ENCODE measurements at regions not wholly inside any gene's neighbourhood (a gene's known extent, or its start where the extent isn't known, plus 50 kb on each side); places are given as distances from the start of the nearest gene placed in this dataset.

DNA sequence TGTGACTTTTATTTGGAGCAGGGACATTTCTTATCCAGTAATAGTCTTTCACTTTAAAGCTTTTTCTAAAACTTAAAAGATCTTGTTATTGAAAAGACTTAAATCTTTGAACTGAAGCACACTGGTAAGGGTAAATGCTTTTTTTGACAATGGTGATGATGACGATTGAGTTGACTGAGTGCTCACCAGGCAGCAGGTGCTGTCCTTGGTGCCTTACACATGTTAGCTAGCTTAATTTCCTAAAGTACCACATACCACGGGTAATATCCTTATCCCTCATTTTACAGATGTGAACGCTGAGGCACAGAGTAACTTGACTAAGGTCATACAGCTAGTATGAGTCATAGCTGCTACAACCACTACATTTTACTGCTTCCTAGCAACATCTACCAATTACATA is 200.0 kb downstream of the XPNPEP1 start:
- H3K4me2 ChIP-seq: no peak overlapping the region
- no peak overlapping the region for H3K9ac ChIP-seq
- TF ChIP-seq, protein P1, sequence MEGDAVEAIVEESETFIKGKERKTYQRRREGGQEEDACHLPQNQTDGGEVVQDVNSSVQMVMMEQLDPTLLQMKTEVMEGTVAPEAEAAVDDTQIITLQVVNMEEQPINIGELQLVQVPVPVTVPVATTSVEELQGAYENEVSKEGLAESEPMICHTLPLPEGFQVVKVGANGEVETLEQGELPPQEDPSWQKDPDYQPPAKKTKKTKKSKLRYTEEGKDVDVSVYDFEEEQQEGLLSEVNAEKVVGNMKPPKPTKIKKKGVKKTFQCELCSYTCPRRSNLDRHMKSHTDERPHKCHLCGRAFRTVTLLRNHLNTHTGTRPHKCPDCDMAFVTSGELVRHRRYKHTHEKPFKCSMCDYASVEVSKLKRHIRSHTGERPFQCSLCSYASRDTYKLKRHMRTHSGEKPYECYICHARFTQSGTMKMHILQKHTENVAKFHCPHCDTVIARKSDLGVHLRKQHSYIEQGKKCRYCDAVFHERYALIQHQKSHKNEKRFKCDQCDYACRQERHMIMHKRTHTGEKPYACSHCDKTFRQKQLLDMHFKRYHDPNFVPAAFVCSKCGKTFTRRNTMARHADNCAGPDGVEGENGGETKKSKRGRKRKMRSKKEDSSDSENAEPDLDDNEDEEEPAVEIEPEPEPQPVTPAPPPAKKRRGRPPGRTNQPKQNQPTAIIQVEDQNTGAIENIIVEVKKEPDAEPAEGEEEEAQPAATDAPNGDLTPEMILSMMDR (conservative IDR thresholded peaks at IDR 0.05; ENCODE audit: low read depth, low read length): no peak
- H3K4me1 ChIP-seq (ENCODE audit: low read depth, poor library complexity, severe bottlenecking): no peaks in the 10 kb centered on the region
- H3K4me3 ChIP-seq (IDR thresholded peaks at IDR 0.05; ENCODE audit: insufficient read depth, low read depth, low read length): no peak overlapping the region
- no peak overlapping the region for H3K27ac ChIP-seq
- no peaks in the 10 kb centered on the region for H3K79me2 ChIP-seq (ENCODE audit: insufficient read depth, low read depth)
- no peaks in the 10 kb centered on the region for H3K27me3 ChIP-seq (ENCODE audit: insufficient read depth, low read depth)
- H4K20me1 ChIP-seq (ENCODE audit: insufficient read depth): no peaks in the 10 kb centered on the region
- H2AFZ ChIP-seq (ENCODE audit: low read depth): no peak overlapping the region
- no peaks in the 10 kb centered on the region for H3K36me3 ChIP-seq (ENCODE audit: insufficient read depth)

DNA sequence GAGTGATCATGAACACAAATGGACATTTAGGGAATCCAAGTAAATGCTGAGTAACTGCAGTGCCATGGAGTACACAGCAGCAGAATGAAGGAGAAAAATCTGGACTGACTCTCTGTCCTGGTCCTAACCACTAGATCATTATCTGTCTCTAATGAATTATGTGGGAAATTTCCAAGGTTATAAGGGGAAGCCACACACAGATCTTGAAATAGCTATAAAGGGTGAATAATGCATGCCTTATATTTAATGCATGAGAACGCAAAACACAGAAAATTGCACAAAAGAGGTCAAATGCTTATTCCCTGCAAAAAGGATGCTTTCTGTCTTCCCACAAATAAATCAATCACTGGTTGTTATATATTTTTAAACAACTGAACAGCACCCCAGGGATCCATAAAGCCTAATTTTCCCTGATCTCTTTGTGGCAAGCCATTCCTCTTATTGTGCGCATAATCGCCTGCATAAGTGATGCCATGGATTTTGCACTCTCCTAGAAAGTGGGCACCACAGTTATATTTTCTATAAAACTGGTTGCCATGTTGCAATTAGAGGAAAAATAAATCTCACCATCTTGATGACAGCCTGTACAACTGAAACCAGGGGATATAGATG is 201.8 kb downstream of the XPNPEP1 start:
- Histone ChIP-seq H3K27ac (no peak overlapping the region), H3K36me3 (ENCODE audit: insufficient read depth) (no peaks in the 10 kb centered on the region), H3K4me3 (IDR thresholded peaks at IDR 0.05; ENCODE audit: insufficient read depth, low read depth, low read length) (no peak overlapping the region), H3K4me1 (ENCODE audit: low read depth, poor library complexity, severe bottlenecking) (no peaks in the 10 kb centered on the region), H3K9ac (no peak overlapping the region), H3K4me2 (no peak overlapping the region), H2AFZ (ENCODE audit: low read depth) (no peak overlapping the region), H3K27me3 (ENCODE audit: insufficient read depth, low read depth) (no peaks in the 10 kb centered on the region), H4K20me1 (ENCODE audit: insufficient read depth) (no peaks in the 10 kb centered on the region), H3K79me2 (ENCODE audit: insufficient read depth, low read depth) (no peaks in the 10 kb centered on the region)
- TF ChIP-seq, protein P1 (conservative IDR thresholded peaks at IDR 0.05; ENCODE audit: low read depth, low read length): no peak

DNA sequence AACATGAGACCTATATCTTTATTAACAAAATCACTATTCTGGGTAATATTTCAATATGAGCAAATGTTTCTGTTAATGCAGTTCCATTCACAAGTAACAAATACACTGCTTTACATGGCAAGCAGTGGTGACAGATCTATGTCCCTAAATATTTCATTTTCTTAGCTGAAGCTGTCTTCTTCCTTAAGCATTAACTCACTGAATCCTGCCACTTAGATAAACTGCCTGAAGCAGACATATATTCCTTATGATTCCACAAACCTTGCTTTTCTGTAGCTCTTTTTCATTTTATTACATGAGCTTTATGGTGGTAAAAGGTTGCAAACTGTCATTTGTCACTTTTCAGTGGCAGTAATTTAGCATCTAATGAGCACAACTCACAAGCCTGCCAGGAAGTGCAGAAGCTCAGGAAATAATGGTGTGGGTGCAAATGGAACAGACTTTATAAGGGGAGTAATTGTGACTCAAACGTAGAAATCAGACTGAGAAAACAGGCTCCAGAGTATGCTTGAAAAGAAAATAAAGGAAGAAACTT is 217.2 kb downstream of the XPNPEP1 start:
- Histone ChIP-seq H4K20me1 (ENCODE audit: insufficient read depth) (no peaks in the 10 kb centered on the region), H3K27me3 (ENCODE audit: insufficient read depth, low read depth) (no peaks in the 10 kb centered on the region), H3K27ac (no peak overlapping the region), H3K9ac (no peak overlapping the region), H3K4me3 (IDR thresholded peaks at IDR 0.05; ENCODE audit: insufficient read depth, low read depth, low read length) (no peak overlapping the region), H3K36me3 (ENCODE audit: insufficient read depth) (no peaks in the 10 kb centered on the region), H3K4me1 (ENCODE audit: low read depth, poor library complexity, severe bottlenecking) (no peaks in the 10 kb centered on the region), H3K79me2 (ENCODE audit: insufficient read depth, low read depth) (no peaks in the 10 kb centered on the region), H3K4me2 (no peak overlapping the region), H2AFZ (ENCODE audit: low read depth) (no peak overlapping the region)
- TF ChIP-seq, protein P1 (conservative IDR thresholded peaks at IDR 0.05; ENCODE audit: low read depth, low read length): no peak

DNA sequence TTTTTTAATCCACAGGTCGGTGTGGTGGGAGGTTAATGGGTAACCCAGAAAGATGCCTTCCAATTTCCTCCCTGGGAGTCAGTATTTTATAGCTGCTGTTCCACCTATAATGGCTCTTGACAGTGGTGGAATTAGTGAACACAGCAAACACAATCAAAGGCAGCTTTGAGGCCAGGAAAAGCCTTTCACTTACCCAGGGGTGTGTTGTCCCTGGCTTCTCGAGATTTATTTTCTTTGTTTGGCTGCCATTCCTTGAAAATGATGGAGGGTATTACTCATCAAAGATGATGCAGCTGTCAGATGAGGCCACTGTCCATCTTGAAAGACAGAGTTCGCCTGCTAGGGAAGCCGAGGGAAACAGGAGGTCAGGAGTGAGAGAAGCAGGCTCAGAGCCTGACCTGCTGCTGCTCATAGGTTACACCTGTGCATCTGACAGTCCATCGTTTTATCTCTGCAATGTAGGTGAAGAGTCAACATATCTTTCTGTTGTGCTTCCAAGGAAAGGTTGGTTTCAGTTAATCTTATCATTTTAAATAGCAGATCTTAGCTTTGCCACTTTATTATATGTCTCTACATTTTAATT is 221.6 kb downstream of the XPNPEP1 start:
- Histone ChIP-seq H3K27me3 (ENCODE audit: insufficient read depth, low read depth) (no peaks in the 10 kb centered on the region), H3K9ac (no peak overlapping the region), H3K4me3 (IDR thresholded peaks at IDR 0.05; ENCODE audit: insufficient read depth, low read depth, low read length) (no peak overlapping the region), H3K79me2 (ENCODE audit: insufficient read depth, low read depth) (no peaks in the 10 kb centered on the region), H3K36me3 (ENCODE audit: insufficient read depth) (no peaks in the 10 kb centered on the region), H2AFZ (ENCODE audit: low read depth) (no peak overlapping the region), H4K20me1 (ENCODE audit: insufficient read depth) (no peaks in the 10 kb centered on the region), H3K4me1 (ENCODE audit: low read depth, poor library complexity, severe bottlenecking) (peaks cover 30% of the 10 kb centered on the region), H3K27ac (no peak overlapping the region), H3K4me2 (no peak overlapping the region)
- TF ChIP-seq, protein P1 (conservative IDR thresholded peaks at IDR 0.05; ENCODE audit: low read depth, low read length): no peak

Measured in KMS-11 (cell line).